GM18867 (cell line): ENCODE measurements at regions not wholly inside any gene's neighbourhood (a gene's known extent, or its start where the extent isn't known, plus 50 kb on each side); places are given as distances from the start of the nearest gene placed in this dataset.
"Not testable (repeated sequence)": the region's sequence is repeated elsewhere in the genome, so short reads cannot be mapped to it uniquely, and the experiment has no call there.

Experiments
- ATAC-seq: cut with Tn5 transposase; IDR thresholded peaks from one replicate; pipeline ENCODE4 v1.9.1; 2021; ENCODE audit warnings: mild to moderate bottlenecking, moderate library complexity; ENCODE audit not compliant: unreplicated experiment

- ATAC-seq: no peak
These were observed 475.5 kb downstream of the AACS start for GRCh38 chr12:125540580-125541204.

GRCh38 chr12:125544960-125545359 lies 479.7 kb downstream of the AACS start:
- ATAC-seq: no peak

GRCh38 chr12:125549171-125549570 lies 483.9 kb downstream of the AACS start:
- no peak for ATAC-seq

- ATAC-seq: no peak
These were observed 484.6 kb downstream of the AACS start for GRCh38 chr12:125549836-125550235.

- ATAC-seq: no peak
These were observed 487.1 kb downstream of the AACS start for GRCh38 chr12:125552295-125552694.

GRCh38 chr12:125561008-125561407 lies 495.8 kb downstream of the AACS start:
- ATAC-seq: not testable (repeated sequence)

GRCh38 chr12:125564753-125565152 lies 499.5 kb downstream of the AACS start:
- ATAC-seq: peak; percentile 43

- ATAC-seq: no peak
These were observed 502.3 kb downstream of the AACS start for GRCh38 chr12:125567581-125567980.

- ATAC-seq: no peak
These were observed 503.1 kb downstream of the AACS start for GRCh38 chr12:125568306-125568705.

GRCh38 chr12:125573271-125573670 lies 508.0 kb downstream of the AACS start:
- ATAC-seq: no peak

GRCh38 chr12:125577334-125577733 lies 512.1 kb downstream of the AACS start:
- no peak for ATAC-seq

GRCh38 chr12:125579916-125580315 lies 514.7 kb downstream of the AACS start:
- ATAC-seq: no peak

- ATAC-seq: no peak
These were observed 517.8 kb downstream of the AACS start for GRCh38 chr12:125583071-125583470.

- no peak for ATAC-seq
These were observed 521.2 kb downstream of the AACS start for GRCh38 chr12:125586441-125586840.

GRCh38 chr12:125593269-125593668 lies 528.0 kb downstream of the AACS start:
- ATAC-seq: no peak

- ATAC-seq: no peak
These were observed 539.7 kb downstream of the AACS start for GRCh38 chr12:125604976-125605375.

GRCh38 chr12:125606312-125606711 lies 541.1 kb downstream of the AACS start:
- ATAC-seq: no peak

- ATAC-seq: no peak
These were observed 545.1 kb downstream of the AACS start for GRCh38 chr12:125610292-125610691.

- no peak for ATAC-seq
These were observed 545.7 kb downstream of the AACS start for GRCh38 chr12:125610971-125611370.

GRCh38 chr12:125614058-125614457 lies 548.8 kb downstream of the AACS start:
- no peak for ATAC-seq

GRCh38 chr12:125619723-125620122 lies 554.5 kb downstream of the AACS start:
- no peak for ATAC-seq

GRCh38 chr12:125633686-125634085 lies 568.5 kb downstream of the AACS start:
- ATAC-seq: no peak

- ATAC-seq: no peak
These were observed 569.6 kb downstream of the AACS start for GRCh38 chr12:125634813-125635212.
